Endothelial cell of umbilical vein (primary cell): ENCODE measurements at regions not wholly inside any gene's neighbourhood (a gene's known extent, or its start where the extent isn't known, plus 50 kb on each side); places are given as distances from the start of the nearest gene placed in this dataset.
"Not testable (repeated sequence)": the region's sequence is repeated elsewhere in the genome, so short reads cannot be mapped to it uniquely, and the experiment has no call there.

ENCODE experiments used
- BruUV-seq: library from RNA; stranded (reverse); fragments of 400-500 nt; replicated peaks from 2 replicates; lab custom pipeline; 2021; lab: Mats Ljungman, UMichigan
- CTCF ChIA-PET: fragments of 300-600, 350-600 bp; sonication (Branson Sonifier 250); formaldehyde crosslinking; loops from one replicate; lab custom pipeline; 2021; ENCODE audit warnings: antibody characterized with exemption, inconsistent platforms; lab: Charles Lee
- POLR2A ChIA-PET: fragments of 300-600, 350-600 bp; sonication (Branson Sonifier 250); formaldehyde crosslinking; loops from one replicate; lab custom pipeline; 2021; ENCODE audit warnings: antibody characterized with exemption, inconsistent platforms; lab: Charles Lee
- DNase-seq: peaks from one replicate; pipeline ENCODE4 v3.0.0-alpha.2; 2011; ENCODE audit warnings: low read depth, low spot score
- FAIRE-seq: peaks from 2 replicates; lab custom pipeline; 2011; peaks lifted over from hg19 to GRCh38; lab: Jason Lieb, UNC
- H2AFZ ChIP-seq: 2 replicates; pipeline ENCODE4 v1.6.0; 2012; ENCODE audit warnings: low read depth, low read length, control low read depth, inconsistent platforms
- H3K27ac ChIP-seq: 2 replicates; pipeline ENCODE4 v1.5.1; 2011; ENCODE audit warnings: low read depth, mild to moderate bottlenecking, control low read depth, low read length, moderate library complexity; ENCODE audit not compliant: insufficient read depth
- H3K27me3 ChIP-seq, 2 experiments: 2 replicates each; pipeline versions ENCODE4 v1.6.0 to v1.6.1; 2011; ENCODE audit warnings: low read length in 2 of 2, mixed read lengths in 1 of 2; ENCODE audit not compliant: control insufficient read depth in 2 of 2, insufficient read depth in 2 of 2
- H3K36me3 ChIP-seq, 2 experiments: 2 replicates in 1 of 2; 3 replicates in 1 of 2; pipeline ENCODE4 v1.5.1; 2011; ENCODE audit warnings: low read length in 2 of 2, mild to moderate bottlenecking in 1 of 2, moderate library complexity in 1 of 2; ENCODE audit not compliant: control insufficient read depth in 2 of 2, insufficient read depth in 2 of 2; ENCODE audit errors: extremely low read depth in 1 of 2
- H3K4me1 ChIP-seq: 3 replicates; pipeline ENCODE4 v1.5.1; 2011; ENCODE audit warnings: mild to moderate bottlenecking, low read length; ENCODE audit not compliant: control insufficient read depth, insufficient read depth; ENCODE audit errors: extremely low read depth
- H3K4me2 ChIP-seq: 2 replicates; pipeline ENCODE4 v1.6.1; 2011; ENCODE audit warnings: low read length, control low read depth, mixed read lengths; ENCODE audit not compliant: insufficient read depth
- H3K4me3 ChIP-seq, 3 experiments: fragments of 200-600 bp in 1 of 3; sonication (generic), shearing (Covaris generic) in 1 of 3; replicated peaks in 1 of 3; 2 replicates each; pipeline ENCODE4 v1.5.1; 2011 to 2016; ENCODE audit warnings: control low read depth in 3 of 3, low read length in 3 of 3, mild to moderate bottlenecking in 2 of 3, inconsistent platforms in 1 of 3, low read depth in 1 of 3, moderate library complexity in 1 of 3; ENCODE audit not compliant: insufficient read depth in 1 of 3
- H3K79me2 ChIP-seq: 2 replicates; pipeline ENCODE4 v1.6.0; 2012; ENCODE audit warnings: low read length, inconsistent platforms; ENCODE audit not compliant: control insufficient read depth, insufficient read depth
- H3K9ac ChIP-seq: replicated peaks from 2 replicates; pipeline ENCODE3; 2011; ENCODE audit warnings: low read length, control low read depth; ENCODE audit not compliant: insufficient read depth; ENCODE audit errors: extremely low read depth
- H3K9me1 ChIP-seq: replicated peaks from 3 replicates; pipeline ENCODE4 v1.6.0; 2011; ENCODE audit warnings: mild to moderate bottlenecking, low read length; ENCODE audit not compliant: control insufficient read depth, insufficient read depth; ENCODE audit errors: extremely low read depth
- H3K9me3 ChIP-seq: replicated peaks from 2 replicates; pipeline ENCODE4 v1.5.1; 2012; ENCODE audit warnings: low read length, inconsistent platforms; ENCODE audit not compliant: control insufficient read depth, insufficient read depth
- H4K20me1 ChIP-seq: replicated peaks from 2 replicates; pipeline ENCODE3; 2011; ENCODE audit warnings: mild to moderate bottlenecking, low read length; ENCODE audit not compliant: control insufficient read depth, insufficient read depth; ENCODE audit errors: extremely low read depth
- CTCF ChIP-seq, 2 donors: IDR thresholded peaks; 1 replicate in 1 of 2; 2 replicates in 1 of 2; pipeline ENCODE4 v1.5.1; 2011; ENCODE audit warnings: low read length in 2 of 2, mild to moderate bottlenecking in 2 of 2, moderate library complexity in 2 of 2, control low read depth in 1 of 2, inconsistent platforms in 1 of 2, low read depth in 1 of 2; ENCODE audit not compliant: insufficient read depth in 1 of 2; ENCODE audit errors: extremely low read depth in 1 of 2
- EZH2 ChIP-seq: IDR thresholded peaks from 2 replicates; pipeline ENCODE4 v1.6.1; 2012; ENCODE audit warnings: borderline replicate concordance, low read depth, mild to moderate bottlenecking, moderate library complexity, low read length, inconsistent platforms; ENCODE audit not compliant: severe bottlenecking
- FOS ChIP-seq: IDR thresholded peaks from 2 replicates; pipeline ENCODE4 v1.6.1; 2011; ENCODE audit warnings: mild to moderate bottlenecking, low read length, moderate library complexity, borderline replicate concordance; ENCODE audit not compliant: insufficient read depth
- GATA2 ChIP-seq: IDR thresholded peaks from 2 replicates; pipeline ENCODE4 v1.7.0; 2011; ENCODE audit warnings: low read depth, mild to moderate bottlenecking, moderate library complexity, mixed read lengths, low read length; ENCODE audit not compliant: insufficient read length, insufficient read depth
- JUN ChIP-seq: IDR thresholded peaks from 2 replicates; pipeline ENCODE4 v1.6.1; 2011; ENCODE audit warnings: borderline replicate concordance, low read depth; ENCODE audit not compliant: insufficient read length, insufficient read depth
- MAX ChIP-seq: IDR thresholded peaks from 2 replicates; pipeline ENCODE4 v1.6.1; 2011; ENCODE audit not compliant: insufficient read depth, insufficient read length
- MYC ChIP-seq: IDR thresholded peaks from one replicate; pipeline ENCODE4 v1.6.1; 2011; ENCODE audit warnings: mild to moderate bottlenecking, low read depth, low read length
- POLR2A ChIP-seq: IDR thresholded peaks from 2 replicates; pipeline ENCODE4 v1.6.1; 2012; ENCODE audit warnings: low read depth, mild to moderate bottlenecking, control low read depth, low read length
- POLR2AphosphoS5 ChIP-seq: IDR thresholded peaks from 2 replicates; pipeline ENCODE4 v1.6.1; 2012; ENCODE audit warnings: low read depth, mild to moderate bottlenecking, control low read depth, low read length, moderate library complexity; ENCODE audit not compliant: insufficient read depth
- dilution Hi-C: fragments of 300-500 bp; cut with MboI; formaldehyde crosslinking; loops from one replicate; pipeline ENCODE4 v1.15.0; 2019; ENCODE audit warnings: low sequenced_read_pairs; ENCODE audit not compliant: extremely low pct_ligation_motif_present
- intact Hi-C: fragments of 100-400 bp; cut with micrococcal nuclease; formaldehyde crosslinking; loops from one replicate; pipeline ENCODE4 v1.10.0; 2022

- CTCF ChIA-PET, POLR2A ChIA-PET, intact Hi-C loops: not testable (repeated sequence)
These were observed 75.2 kb upstream of the NID2 start for GRCh38 chr14:52144099-52144498.

GRCh38 chr14:52142504-52142903 is 73.6 kb upstream of the NID2 start:
- Histone ChIP-seq H3K4me1 (no peaks in the 10 kb centered on the region), H3K36me3 (no peaks in the 10 kb centered on the region), H3K9ac (no peak overlapping the region), H3K79me2 (no peaks in the 10 kb centered on the region), H3K4me2 (no peak overlapping the region), H3K27me3 (peaks cover 0 to 2% of the 10 kb centered on the region in 2 experiments), H2AFZ (no peak overlapping the region), H4K20me1 (no peaks in the 10 kb centered on the region), H3K9me3 (no peaks in the 10 kb centered on the region), H3K9me1 (no peaks in the 10 kb centered on the region), H3K4me3 (no peak overlapping the region), H3K27ac (no peak overlapping the region)
- BruUV-seq, result no TSS peak
- POLR2A ChIA-PET, result no interaction called here
- no peak for DNase-seq
- TF ChIP-seq GATA2, result no peak
- no peak for TF ChIP-seq CTCF (IDR thresholded peaks at IDR 0.05; ENCODE audit: extremely low read depth in 1 of 2, insufficient read depth in 1 of 2, low read depth in 1 of 2, low read length in 2 of 2)
- TF ChIP-seq EZH2, result no peak
- TF ChIP-seq POLR2A, result no peak
- TF ChIP-seq MYC, result no peak
- TF ChIP-seq FOS, result no peak
- no peak for TF ChIP-seq MAX
- no peak for TF ChIP-seq JUN
- TF ChIP-seq POLR2AphosphoS5, result no peak
- dilution Hi-C loops, result no loop called here
- no peak for FAIRE-seq
- intact Hi-C loops, result no loop called here
- CTCF ChIA-PET, result interaction anchor here (1.7 kb wide), 1 partner anchor 20 kb away, joined by 3 read pairs; no protein-coding TSS in a partner anchor

More at GRCh38 chr14:52144099-52144498, 75.2 kb upstream of the NID2 start:
- H3K79me2 ChIP-seq, H3K9me1 ChIP-seq, H3K4me3 ChIP-seq, H3K4me1 ChIP-seq, H3K4me2 ChIP-seq, H3K9ac ChIP-seq, dilution Hi-C loops, H3K27me3 ChIP-seq, H2AFZ ChIP-seq, FAIRE-seq, BruUV-seq, H3K9me3 ChIP-seq, H3K27ac ChIP-seq, DNase-seq, H3K36me3 ChIP-seq, H4K20me1 ChIP-seq: not testable (repeated sequence)
